Transverse colon (tissue), 4 donors: ENCODE measurements at regions not wholly inside any gene's neighbourhood (a gene's known extent, or its start where the extent isn't known, plus 50 kb on each side); places are given as distances from the start of the nearest gene placed in this dataset.

Source experiments
- DNase-seq: peaks from one replicate; pipeline ENCODE4 v3.0.0-alpha.2; 2019
- H3K27ac ChIP-seq, 4 donors: fragments of 200-600 bp; sonication (generic); 2 replicates each; pipeline ENCODE4 v1.5.1; 2016 to 2018; ENCODE audit warnings: inconsistent platforms in 4 of 4
- H3K27me3 ChIP-seq: fragments of 200-600 bp; sonication (generic); 2 replicates; pipeline ENCODE4 v1.5.1; 2017; ENCODE audit warnings: inconsistent platforms
- H3K36me3 ChIP-seq, 4 donors: fragments of 200-600 bp; sonication (generic); 2 replicates each; pipeline ENCODE4 v1.5.1; 2017 to 2019; ENCODE audit warnings: inconsistent platforms in 4 of 4
- H3K4me1 ChIP-seq, 4 donors: fragments of 200-600 bp; sonication (generic); 2 replicates each; pipeline ENCODE4 v1.5.1; 2017 to 2020; ENCODE audit warnings: inconsistent platforms in 4 of 4
- H3K4me3 ChIP-seq, 4 donors: fragments of 200-600 bp; sonication (generic); 1 replicate in 1 of 4; 2 replicates in 3 of 4; pipeline versions ENCODE4 v1.5.1 to v1.6.1; 2017 to 2019; ENCODE audit warnings: inconsistent platforms in 4 of 4
- H3K9me3 ChIP-seq, 2 donors: fragments of 200-600 bp; sonication (generic); 2 replicates each; pipeline ENCODE4 v1.5.1; 2017 to 2019; ENCODE audit warnings: inconsistent platforms in 2 of 2
- CTCF ChIP-seq, 5 experiments: fragments of 200-600 bp in 3 of 5; fragments of 450-650 bp in 2 of 5; sonication (generic) in 3 of 5; IDR thresholded peaks; 1 replicate in 2 of 5; 2 replicates in 3 of 5; pipeline ENCODE4 v1.5.1; 2016 to 2017; ENCODE audit warnings: antibody characterized with exemption in 5 of 5, inconsistent platforms in 3 of 5, mild to moderate bottlenecking in 2 of 5, moderate library complexity in 1 of 5
- EP300 ChIP-seq: sonication (generic); formaldehyde crosslinking; IDR thresholded peaks from one replicate; pipeline ENCODE4 v1.6.1; 2017; ENCODE audit warnings: antibody characterized with exemption, low read depth
- POLR2A ChIP-seq: fragments of 450-650 bp; IDR thresholded peaks from one replicate; pipeline ENCODE4 v1.6.1; 2016; ENCODE audit warnings: antibody characterized with exemption, mild to moderate bottlenecking, moderate library complexity
- POLR2AphosphoS5 ChIP-seq, 3 donors: sonication (generic); formaldehyde crosslinking; IDR thresholded peaks; one replicate each; pipeline ENCODE4 v1.6.1; 2016; ENCODE audit warnings: antibody characterized with exemption in 3 of 3
- WGBS, 2 donors: methylation state at CpG; one replicate each; pipeline ENCODE4 v1.1.5; 2018; ENCODE audit warnings: low coverage in 1 of 2; 5-methylcytosine and 5-hydroxymethylcytosine counted together
- in situ Hi-C, 4 donors: fragments of 200-750 bp; cut with MboI; loops; one replicate each; pipeline versions ENCODE4 v1.15.0 to v1.15.1; 2017; ENCODE audit warnings: low sequenced_read_pairs in 3 of 4, low pct_ligation_motif_present in 1 of 4, low pct_unique_long_range_greater_than_20kb in 1 of 4
- intact Hi-C: fragments of 100-400 bp; cut with DNase I; formaldehyde crosslinking; loops from one replicate; pipeline ENCODE4 v1.15.1; 2023; ENCODE audit warnings: low total_unique reads

- no peak overlapping the region for H3K4me3 ChIP-seq
- H3K36me3 ChIP-seq, result no peaks in the 10 kb centered on the region
- H3K27me3 ChIP-seq, result no peaks in the 10 kb centered on the region
- no peak for DNase-seq
- WGBS, 2 donors, result 80 to 89% methylated on average over 1 of the region's 1 CpG
- no peaks in the 10 kb centered on the region for H3K4me1 ChIP-seq
- in situ Hi-C loops (no loop called here), intact Hi-C loops (no loop called here)
- H3K27ac ChIP-seq, result no peak overlapping the region
- TF ChIP-seq POLR2A (no peak), CTCF (IDR thresholded peaks at IDR 0.05) (no peak), EP300 (no peak), POLR2AphosphoS5 (IDR thresholded peaks at IDR 0.05) (no peak)
- no peaks in the 10 kb centered on the region for H3K9me3 ChIP-seq
Observed at GRCh38 chr13:73901324-73902068, 232.7 kb downstream of the KLF12 start.

GRCh38 chr13:73900591-73900990 is 233.6 kb downstream of the KLF12 start:
- H3K4me3 ChIP-seq, result no peak overlapping the region
- in situ Hi-C loops (no loop called here), intact Hi-C loops (no loop called here)
- H3K4me1 ChIP-seq, result no peaks in the 10 kb centered on the region
- no peaks in the 10 kb centered on the region for H3K9me3 ChIP-seq
- 76 to 80% methylated on average over 2 of the region's 2 CpGs for WGBS, 2 donors
- TF ChIP-seq CTCF (IDR thresholded peaks at IDR 0.05), result no peak
- TF ChIP-seq POLR2A, result no peak
- TF ChIP-seq EP300, result no peak
- TF ChIP-seq POLR2AphosphoS5 (IDR thresholded peaks at IDR 0.05), result no peak
- no peaks in the 10 kb centered on the region for H3K36me3 ChIP-seq
- H3K27ac ChIP-seq, result no peak overlapping the region
- no peaks in the 10 kb centered on the region for H3K27me3 ChIP-seq
- DNase-seq, result no peak

GRCh38 chr13:73898899-73899298 is 235.3 kb downstream of the KLF12 start:
- H3K27me3 ChIP-seq, result no peaks in the 10 kb centered on the region
- no peaks in the 10 kb centered on the region for H3K36me3 ChIP-seq
- 95 to 100% methylated on average over 2 of the region's 2 CpGs for WGBS, 2 donors
- DNase-seq, result no peak
- no peaks in the 10 kb centered on the region for H3K4me1 ChIP-seq
- no peaks in the 10 kb centered on the region for H3K9me3 ChIP-seq
- H3K27ac ChIP-seq, result no peak overlapping the region
- TF ChIP-seq CTCF (IDR thresholded peaks at IDR 0.05) (no peak), POLR2A (no peak), POLR2AphosphoS5 (IDR thresholded peaks at IDR 0.05) (no peak), EP300 (no peak)
- in situ Hi-C loops (no loop called here), intact Hi-C loops (no loop called here)
- H3K4me3 ChIP-seq, result no peak overlapping the region

- H3K4me1 ChIP-seq, result no peaks in the 10 kb centered on the region
- in situ Hi-C loops, result no loop called here
- H3K9me3 ChIP-seq, result no peaks in the 10 kb centered on the region
- no peak overlapping the region for H3K27ac ChIP-seq
- no peak overlapping the region for H3K4me3 ChIP-seq
- intact Hi-C loops, result no loop called here
- TF ChIP-seq POLR2AphosphoS5 (IDR thresholded peaks at IDR 0.05) (no peak), POLR2A (no peak), EP300 (no peak), CTCF (IDR thresholded peaks at IDR 0.05) (no peak)
- DNase-seq, result no peak
- no peaks in the 10 kb centered on the region for H3K27me3 ChIP-seq
- H3K36me3 ChIP-seq, result no peaks in the 10 kb centered on the region
- 95 to 100% methylated on average over 1 of the region's 1 CpG for WGBS, 2 donors
Observed at GRCh38 chr13:73898276-73898675, 235.9 kb downstream of the KLF12 start.
